ENCODE measurements at regions not wholly inside any gene's neighbourhood (a gene's known extent, or its start where the extent isn't known, plus 50 kb on each side); places are given as distances from the start of the nearest gene placed in this dataset.
"Not testable (repeated sequence)": the region's sequence is repeated elsewhere in the genome, so short reads cannot be mapped to it uniquely, and the experiment has no call there.

- no peak for DNase-seq (ENCODE audit: low read depth, low spot score)
- H3K4me3 ChIP-seq (ENCODE audit: low read length) = no peak overlapping the region
These were observed 264.7 kb downstream of the PTH2R start for GRCh38 chr2:208671284-208671683.

GRCh38 chr2:208671886-208672680, 265.5 kb downstream of the PTH2R start:
- H3K4me3 ChIP-seq (ENCODE audit: low read length) = no peak overlapping the region
- DNase-seq (ENCODE audit: low read depth, low spot score) = no peak

- DNase-seq (ENCODE audit: low read depth, low spot score) = no peak
- H3K4me3 ChIP-seq (ENCODE audit: low read length) = no peak overlapping the region
These were observed 267.0 kb downstream of the PTH2R start for GRCh38 chr2:208673631-208674030.

- DNase-seq (ENCODE audit: low read depth, low spot score) = no peak
- H3K4me3 ChIP-seq (ENCODE audit: low read length) = no peak overlapping the region
These were observed 268.3 kb downstream of the PTH2R start for GRCh38 chr2:208674919-208675318.

GRCh38 chr2:208685929-208686328, 279.3 kb downstream of the PTH2R start:
- H3K4me3 ChIP-seq (ENCODE audit: low read length); DNase-seq (ENCODE audit: low read depth, low spot score): not testable (repeated sequence)

- H3K4me3 ChIP-seq (ENCODE audit: low read length) = no peak overlapping the region
- no peak for DNase-seq (ENCODE audit: low read depth, low spot score)
These were observed 280.1 kb downstream of the PTH2R start for GRCh38 chr2:208686665-208687064.

GRCh38 chr2:208687720-208688119, 281.1 kb downstream of the PTH2R start:
- not testable (repeated sequence) for H3K4me3 ChIP-seq (ENCODE audit: low read length); DNase-seq (ENCODE audit: low read depth, low spot score)

- no peak for DNase-seq (ENCODE audit: low read depth, low spot score)
- H3K4me3 ChIP-seq (ENCODE audit: low read length) = no peak overlapping the region
These were observed 291.5 kb downstream of the PTH2R start for GRCh38 chr2:208698114-208698513.

- DNase-seq (ENCODE audit: low read depth, low spot score) = no peak
- H3K4me3 ChIP-seq (ENCODE audit: low read length) = no peak overlapping the region
These were observed 301.9 kb downstream of the PTH2R start for GRCh38 chr2:208708486-208708885.

- no peak for DNase-seq (ENCODE audit: low read depth, low spot score)
- H3K4me3 ChIP-seq (ENCODE audit: low read length) = no peak overlapping the region
These were observed 305.0 kb downstream of the PTH2R start for GRCh38 chr2:208711598-208711997.

GRCh38 chr2:208713066-208713745, 306.6 kb downstream of the PTH2R start:
- H3K4me3 ChIP-seq (ENCODE audit: low read length) = no peak overlapping the region
- no peak for DNase-seq (ENCODE audit: low read depth, low spot score)

GRCh38 chr2:208718828-208719227, 312.2 kb downstream of the PTH2R start:
- DNase-seq (ENCODE audit: low read depth, low spot score) = no peak
- no peak overlapping the region for H3K4me3 ChIP-seq (ENCODE audit: low read length)

GRCh38 chr2:208722731-208723130, 316.1 kb downstream of the PTH2R start:
- no peak overlapping the region for H3K4me3 ChIP-seq (ENCODE audit: low read length)
- no peak for DNase-seq (ENCODE audit: low read depth, low spot score)

- no peak for DNase-seq (ENCODE audit: low read depth, low spot score)
- H3K4me3 ChIP-seq (ENCODE audit: low read length) = no peak overlapping the region
These were observed 318.7 kb downstream of the PTH2R start for GRCh38 chr2:208725280-208725679.

GRCh38 chr2:208726242-208726641, 319.6 kb downstream of the PTH2R start:
- no peak for DNase-seq (ENCODE audit: low read depth, low spot score)
- H3K4me3 ChIP-seq (ENCODE audit: low read length) = no peak overlapping the region

- not testable (repeated sequence) for DNase-seq (ENCODE audit: low read depth, low spot score); H3K4me3 ChIP-seq (ENCODE audit: low read length)
These were observed 345.2 kb downstream of the PTH2R start for GRCh38 chr2:208751663-208752415.

- no peak overlapping the region for H3K4me3 ChIP-seq (ENCODE audit: low read length)
- DNase-seq (ENCODE audit: low read depth, low spot score) = no peak
These were observed 350.8 kb downstream of the PTH2R start for GRCh38 chr2:208757364-208757763.

- H3K4me3 ChIP-seq (ENCODE audit: low read length); DNase-seq (ENCODE audit: low read depth, low spot score): not testable (repeated sequence)
These were observed 366.5 kb downstream of the PTH2R start for GRCh38 chr2:208773074-208773473.

- DNase-seq (ENCODE audit: low read depth, low spot score) = no peak
- no peak overlapping the region for H3K4me3 ChIP-seq (ENCODE audit: low read length)
These were observed 374.6 kb downstream of the PTH2R start for GRCh38 chr2:208781166-208781565.

GRCh38 chr2:208782097-208782496, 375.5 kb downstream of the PTH2R start:
- no peak for DNase-seq (ENCODE audit: low read depth, low spot score)
- H3K4me3 ChIP-seq (ENCODE audit: low read length) = no peak overlapping the region

All from Jurkat, Clone E6-1 (cell line).